Sigmoid colon (tissue), 6 donors: ENCODE measurements at regions not wholly inside any gene's neighbourhood (a gene's known extent, or its start where the extent isn't known, plus 50 kb on each side); places are given as distances from the start of the nearest gene placed in this dataset.
"Not testable (repeated sequence)": the region's sequence is repeated elsewhere in the genome, so short reads cannot be mapped to it uniquely, and the experiment has no call there.

Experiments
- DNase-seq: peaks from one replicate; pipeline ENCODE4 v3.0.0-alpha.2; 2019
- H3K27ac ChIP-seq, 4 donors: fragments of 200-600 bp; sonication (generic); one replicate each; pipeline ENCODE4 v1.5.1; 2016 to 2019; ENCODE audit warnings: mild to moderate bottlenecking in 1 of 4
- H3K27me3 ChIP-seq, 3 donors: fragments of 200-600 bp; sonication (generic); one replicate each; pipeline ENCODE4 v1.5.1; 2019; ENCODE audit warnings: mild to moderate bottlenecking in 1 of 3
- H3K36me3 ChIP-seq, 4 donors: fragments of 200-600 bp; sonication (generic); one replicate each; pipeline ENCODE4 v1.5.1; 2016 to 2019
- H3K4me1 ChIP-seq, 4 donors: fragments of 200-600 bp; sonication (generic); one replicate each; pipeline ENCODE4 v1.5.1; 2017 to 2019
- H3K4me3 ChIP-seq, 4 donors: fragments of 200-600 bp; sonication (generic); one replicate each; pipeline ENCODE4 v1.5.1; 2017 to 2019; ENCODE audit warnings: mild to moderate bottlenecking in 2 of 4, moderate library complexity in 1 of 4
- H3K9me3 ChIP-seq, 4 donors: fragments of 200-600 bp in 3 of 4; sonication (generic) in 3 of 4; one replicate each; pipeline versions ENCODE4 v1.5.1 to v1.6.1; 2013 to 2019
- EP300 ChIP-seq, 4 donors: sonication (generic); formaldehyde crosslinking; IDR thresholded peaks; one replicate each; pipeline ENCODE4 v1.6.1; 2017; ENCODE audit warnings: antibody characterized with exemption in 4 of 4
- POLR2A ChIP-seq, 2 donors: fragments of 450-650 bp; IDR thresholded peaks; one replicate each; pipeline ENCODE4 v1.6.1; 2016; ENCODE audit warnings: antibody characterized with exemption in 2 of 2, mild to moderate bottlenecking in 2 of 2, moderate library complexity in 2 of 2
- POLR2AphosphoS5 ChIP-seq, 4 donors: sonication (generic); formaldehyde crosslinking; IDR thresholded peaks; one replicate each; pipeline ENCODE4 v1.6.1; 2017; ENCODE audit warnings: antibody characterized with exemption in 4 of 4
- WGBS, 2 donors: extraction: QIAGEN DNeasy Blood & Tissue Kit; methylation state at CpG; one replicate each; pipeline ENCODE4 v1.1.7; 2013; 5-methylcytosine and 5-hydroxymethylcytosine counted together
- intact Hi-C: fragments of 100-400 bp; cut with DNase I; formaldehyde crosslinking; loops from one replicate; pipeline ENCODE4 v1.15.1; 2023
- TF ChIP-seq, protein P1 (sequence below), 4 experiments: fragments of 450-650 bp in 3 of 4; fragments of 200-600 bp in 1 of 4; IDR thresholded peaks; one replicate each; pipeline ENCODE4 v1.5.1; 2016 to 2019; ENCODE audit warnings: antibody characterized with exemption in 4 of 4, mild to moderate bottlenecking in 3 of 4, moderate library complexity in 2 of 4
- donor health status: healthy with polysubstance abuse.
- donor health status: healthy.

DNA sequence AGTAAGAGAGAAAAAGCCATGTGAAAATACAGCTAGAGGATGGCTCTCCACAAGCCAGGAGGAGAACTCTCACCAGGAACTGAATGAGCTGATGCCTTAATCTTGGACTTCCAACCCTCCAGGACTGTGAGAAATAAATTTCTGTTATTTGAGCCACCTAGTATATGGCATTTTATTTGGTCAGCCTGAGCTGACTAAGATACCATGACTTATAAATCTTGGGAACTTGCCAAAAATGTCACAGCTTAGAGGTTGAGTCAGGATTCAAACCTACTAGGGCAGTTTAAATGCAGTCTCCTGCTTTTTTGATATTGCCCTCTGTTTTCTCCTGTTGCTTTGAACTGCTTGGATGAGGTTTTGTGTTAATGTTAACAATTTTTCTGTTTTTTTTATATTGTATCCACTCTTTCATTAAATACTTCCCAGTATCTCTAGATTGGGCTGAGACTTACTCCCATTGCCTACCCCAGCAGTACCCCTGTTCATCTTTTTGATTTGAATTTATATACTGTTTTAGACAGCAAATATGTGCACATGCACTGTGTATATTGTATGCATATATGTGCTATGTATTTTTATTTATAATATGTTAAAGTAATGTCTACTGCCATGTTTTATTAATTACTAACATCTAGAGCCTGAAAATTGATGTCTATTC lies 1223.2 kb downstream of the OTOL1 start:
- no peak overlapping the region for H3K27ac ChIP-seq
- intact Hi-C loops = no loop called here
- H3K9me3 ChIP-seq = no peaks in the 10 kb centered on the region
- no peak overlapping the region for H3K4me3 ChIP-seq
- H3K36me3 ChIP-seq = no peaks in the 10 kb centered on the region
- H3K27me3 ChIP-seq = no peaks in the 10 kb centered on the region
- no peak for TF ChIP-seq EP300 (IDR thresholded peaks at IDR 0.05)
- TF ChIP-seq POLR2AphosphoS5 (IDR thresholded peaks at IDR 0.05) = no peak
- no peak for TF ChIP-seq POLR2A (IDR thresholded peaks at IDR 0.05)
- TF ChIP-seq, protein P1, sequence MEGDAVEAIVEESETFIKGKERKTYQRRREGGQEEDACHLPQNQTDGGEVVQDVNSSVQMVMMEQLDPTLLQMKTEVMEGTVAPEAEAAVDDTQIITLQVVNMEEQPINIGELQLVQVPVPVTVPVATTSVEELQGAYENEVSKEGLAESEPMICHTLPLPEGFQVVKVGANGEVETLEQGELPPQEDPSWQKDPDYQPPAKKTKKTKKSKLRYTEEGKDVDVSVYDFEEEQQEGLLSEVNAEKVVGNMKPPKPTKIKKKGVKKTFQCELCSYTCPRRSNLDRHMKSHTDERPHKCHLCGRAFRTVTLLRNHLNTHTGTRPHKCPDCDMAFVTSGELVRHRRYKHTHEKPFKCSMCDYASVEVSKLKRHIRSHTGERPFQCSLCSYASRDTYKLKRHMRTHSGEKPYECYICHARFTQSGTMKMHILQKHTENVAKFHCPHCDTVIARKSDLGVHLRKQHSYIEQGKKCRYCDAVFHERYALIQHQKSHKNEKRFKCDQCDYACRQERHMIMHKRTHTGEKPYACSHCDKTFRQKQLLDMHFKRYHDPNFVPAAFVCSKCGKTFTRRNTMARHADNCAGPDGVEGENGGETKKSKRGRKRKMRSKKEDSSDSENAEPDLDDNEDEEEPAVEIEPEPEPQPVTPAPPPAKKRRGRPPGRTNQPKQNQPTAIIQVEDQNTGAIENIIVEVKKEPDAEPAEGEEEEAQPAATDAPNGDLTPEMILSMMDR (IDR thresholded peaks at IDR 0.05) = no peak
- H3K4me1 ChIP-seq = peaks cover 0 to 6% (median 0%) of the 10 kb centered on the region in 4 donors
- DNase-seq = no peak

DNA sequence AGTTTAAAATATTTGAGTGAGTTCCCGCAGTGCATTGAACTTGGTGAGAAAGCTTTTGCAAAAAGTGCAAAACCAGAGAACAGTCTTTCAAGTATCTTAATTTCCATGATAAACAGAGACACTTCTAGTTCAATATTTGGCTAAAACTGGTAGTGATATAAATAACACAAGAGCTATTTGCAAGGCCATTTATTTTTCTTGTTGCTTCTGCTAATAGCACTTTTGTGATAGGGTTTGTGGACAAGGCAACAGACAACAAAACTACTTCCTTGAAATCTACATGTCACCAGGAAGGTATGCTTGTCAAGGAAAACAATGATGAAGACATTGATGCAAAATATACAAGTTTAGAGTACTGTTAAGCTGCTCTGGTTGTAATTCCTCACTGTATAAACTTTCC lies 1225.1 kb downstream of the OTOL1 start:
- Histone ChIP-seq H3K27me3 (no peaks in the 10 kb centered on the region), H3K4me3 (no peak overlapping the region), H3K9me3 (no peaks in the 10 kb centered on the region), H3K36me3 (no peaks in the 10 kb centered on the region), H3K4me1 (peaks cover 0 to 6% (median 0%) of the 10 kb centered on the region in 4 donors), H3K27ac (no peak overlapping the region)
- DNase-seq = no peak
- no peak for TF ChIP-seq POLR2AphosphoS5 (IDR thresholded peaks at IDR 0.05)
- no peak for TF ChIP-seq POLR2A (IDR thresholded peaks at IDR 0.05)
- no peak for TF ChIP-seq EP300 (IDR thresholded peaks at IDR 0.05)
- TF ChIP-seq, protein P1 (IDR thresholded peaks at IDR 0.05) = no peak
- intact Hi-C loops = no loop called here
- 64 to 83% methylated on average over 1 of the region's 1 CpG for WGBS, 2 donors

DNA sequence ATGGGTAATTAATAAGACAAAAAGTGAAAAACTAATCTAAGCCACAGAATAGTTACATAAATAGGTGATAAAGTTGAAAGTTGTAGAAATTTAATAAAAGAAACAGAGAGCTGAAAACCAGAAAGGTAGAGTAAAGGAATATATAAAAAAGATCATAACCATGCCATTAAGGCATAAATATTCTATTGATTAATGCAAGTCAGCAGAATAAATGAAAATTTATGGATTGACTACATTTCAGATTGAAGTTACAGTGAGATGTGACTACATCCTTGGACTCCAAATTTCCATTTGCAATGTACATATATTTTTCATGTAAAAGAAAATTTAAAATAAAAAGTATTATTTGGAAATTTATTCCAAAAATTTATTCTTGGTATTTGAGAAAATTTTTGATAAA lies 1225.7 kb downstream of the OTOL1 start:
- no peak overlapping the region for H3K27ac ChIP-seq
- H3K4me1 ChIP-seq = peaks cover 0 to 6% (median 0%) of the 10 kb centered on the region in 4 donors
- no peaks in the 10 kb centered on the region for H3K36me3 ChIP-seq
- no peaks in the 10 kb centered on the region for H3K27me3 ChIP-seq
- H3K4me3 ChIP-seq = no peak overlapping the region
- TF ChIP-seq EP300 (IDR thresholded peaks at IDR 0.05) = no peak
- TF ChIP-seq, protein P1 (IDR thresholded peaks at IDR 0.05) = no peak
- TF ChIP-seq POLR2A (IDR thresholded peaks at IDR 0.05) = no peak
- no peak for TF ChIP-seq POLR2AphosphoS5 (IDR thresholded peaks at IDR 0.05)
- no peaks in the 10 kb centered on the region for H3K9me3 ChIP-seq
- DNase-seq = no peak
- intact Hi-C loops = no loop called here

- H3K9me3 ChIP-seq, H3K36me3 ChIP-seq, H3K27me3 ChIP-seq, DNase-seq, H3K4me3 ChIP-seq, H3K27ac ChIP-seq, H3K4me1 ChIP-seq, intact Hi-C loops: not testable (repeated sequence)
- WGBS, 2 donors = 63 to 79% methylated on average over 5 of the region's 5 CpGs
Measured at GRCh38 chr3:162722796-162723195, 1226.2 kb downstream of the OTOL1 start.

DNA sequence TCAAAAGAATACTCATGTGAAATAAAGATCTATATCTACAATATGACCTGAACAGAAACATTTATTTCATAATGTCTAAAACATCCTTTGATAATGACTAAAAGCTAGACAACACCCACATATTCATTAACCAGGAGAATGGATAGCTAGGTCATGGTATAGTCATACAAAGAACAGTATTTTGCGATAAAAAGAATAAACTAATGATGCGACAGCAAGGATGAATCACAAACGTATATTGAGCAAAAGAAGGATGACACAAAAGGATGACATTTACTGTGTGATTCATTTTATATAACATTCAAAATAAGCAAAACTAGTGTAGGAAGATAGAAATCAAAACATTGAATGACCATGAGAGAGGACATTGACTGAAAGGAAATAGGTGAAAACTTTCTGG lies 1233.1 kb downstream of the OTOL1 start:
- DNase-seq = no peak
- H3K27me3 ChIP-seq = no peaks in the 10 kb centered on the region
- H3K9me3 ChIP-seq = no peaks in the 10 kb centered on the region
- no peaks in the 10 kb centered on the region for H3K36me3 ChIP-seq
- no peak overlapping the region for H3K27ac ChIP-seq
- TF ChIP-seq POLR2AphosphoS5 (IDR thresholded peaks at IDR 0.05) = no peak
- no peak for TF ChIP-seq EP300 (IDR thresholded peaks at IDR 0.05)
- TF ChIP-seq, protein P1 (IDR thresholded peaks at IDR 0.05) = no peak
- TF ChIP-seq POLR2A (IDR thresholded peaks at IDR 0.05) = no peak
- WGBS, 2 donors = 92% methylated on average over 3 of the region's 3 CpGs
- H3K4me3 ChIP-seq = no peak overlapping the region
- no peaks in the 10 kb centered on the region for H3K4me1 ChIP-seq
- intact Hi-C loops = no loop called here

DNA sequence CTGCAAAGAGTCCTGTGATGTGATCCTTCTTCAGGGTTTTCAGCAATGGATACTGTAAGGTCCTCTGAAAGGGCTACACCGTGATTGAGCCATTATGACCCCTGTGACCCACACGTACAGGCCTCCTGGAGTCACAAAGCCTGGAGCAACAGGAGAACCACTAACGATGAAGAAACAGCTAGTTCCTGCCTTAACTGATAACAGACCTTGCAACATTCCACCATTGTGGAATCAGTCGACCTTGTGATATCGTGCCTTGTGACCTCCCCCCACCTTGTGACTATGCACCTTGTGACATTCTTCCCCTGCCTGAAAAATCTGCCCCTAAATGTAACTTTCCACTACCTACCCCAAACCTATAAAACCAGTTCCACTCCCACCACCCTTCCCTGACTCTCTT lies 1235.4 kb downstream of the OTOL1 start:
- H3K9me3 ChIP-seq, H3K27me3 ChIP-seq, H3K27ac ChIP-seq, intact Hi-C loops, H3K4me1 ChIP-seq, H3K4me3 ChIP-seq, DNase-seq, H3K36me3 ChIP-seq: not testable (repeated sequence)
- WGBS, 2 donors = 82 to 88% methylated on average over 5 of the region's 5 CpGs
